ENCODE measurements at regions not wholly inside any gene's neighbourhood (a gene's known extent, or its start where the extent isn't known, plus 50 kb on each side); places are given as distances from the start of the nearest gene placed in this dataset.

DNA sequence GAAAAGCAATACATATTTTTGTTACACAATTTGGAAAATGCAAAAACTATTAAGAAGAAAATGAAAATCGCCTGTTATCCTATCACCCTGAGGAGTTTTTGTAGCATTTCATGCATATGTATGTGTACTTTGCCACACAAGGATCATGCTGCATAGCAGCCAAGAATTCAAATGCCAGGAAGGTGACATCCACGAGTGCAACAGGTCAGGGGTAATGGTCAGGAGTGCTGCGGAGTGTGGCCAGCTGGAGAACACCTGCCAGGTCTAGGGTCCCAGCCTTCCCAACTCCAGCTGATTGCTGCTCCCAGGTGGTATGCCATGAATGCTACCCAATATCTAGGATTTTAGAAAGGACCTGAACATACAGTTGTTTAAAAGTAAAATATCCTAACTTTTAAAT lies 617.1 kb downstream of the PRELID2 start:
- DNase-seq (ENCODE audit: low spot score): no peak
- Histone ChIP-seq H3K36me3 (ENCODE audit: insufficient read depth, low read length, poor library complexity, severe bottlenecking) (no peaks in the 10 kb centered on the region), H3K27ac (ENCODE audit: low read depth, low read length, poor library complexity, severe bottlenecking) (no peak overlapping the region), H3K4me3 (ENCODE audit: low read depth, low read length, poor library complexity, severe bottlenecking) (no peak overlapping the region), H3K4me1 (ENCODE audit: insufficient read depth, low read length, poor library complexity, severe bottlenecking) (no peaks in the 10 kb centered on the region), H3K27me3 (replicated peaks; ENCODE audit: insufficient read depth, low read depth, low read length, poor library complexity) (no peaks in the 10 kb centered on the region), H3K9me3 (ENCODE audit: low read depth, low read length, poor library complexity, severe bottlenecking) (no peaks in the 10 kb centered on the region)
- POLR2A ChIA-PET (ENCODE audit: low non-redundant PET): no interaction called here
- no TSS peak for BruUV-seq (replicated peaks)
- TF ChIP-seq EZH2 (IDR thresholded peaks at IDR 0.05; ENCODE audit: borderline replicate concordance, low read depth, low read length, poor library complexity, severe bottlenecking): no peak
- TF ChIP-seq, protein P1, sequence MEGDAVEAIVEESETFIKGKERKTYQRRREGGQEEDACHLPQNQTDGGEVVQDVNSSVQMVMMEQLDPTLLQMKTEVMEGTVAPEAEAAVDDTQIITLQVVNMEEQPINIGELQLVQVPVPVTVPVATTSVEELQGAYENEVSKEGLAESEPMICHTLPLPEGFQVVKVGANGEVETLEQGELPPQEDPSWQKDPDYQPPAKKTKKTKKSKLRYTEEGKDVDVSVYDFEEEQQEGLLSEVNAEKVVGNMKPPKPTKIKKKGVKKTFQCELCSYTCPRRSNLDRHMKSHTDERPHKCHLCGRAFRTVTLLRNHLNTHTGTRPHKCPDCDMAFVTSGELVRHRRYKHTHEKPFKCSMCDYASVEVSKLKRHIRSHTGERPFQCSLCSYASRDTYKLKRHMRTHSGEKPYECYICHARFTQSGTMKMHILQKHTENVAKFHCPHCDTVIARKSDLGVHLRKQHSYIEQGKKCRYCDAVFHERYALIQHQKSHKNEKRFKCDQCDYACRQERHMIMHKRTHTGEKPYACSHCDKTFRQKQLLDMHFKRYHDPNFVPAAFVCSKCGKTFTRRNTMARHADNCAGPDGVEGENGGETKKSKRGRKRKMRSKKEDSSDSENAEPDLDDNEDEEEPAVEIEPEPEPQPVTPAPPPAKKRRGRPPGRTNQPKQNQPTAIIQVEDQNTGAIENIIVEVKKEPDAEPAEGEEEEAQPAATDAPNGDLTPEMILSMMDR (conservative IDR thresholded peaks at IDR 0.05; ENCODE audit: low read depth, low read length): no peak
- intact Hi-C loops (cut with micrococcal nuclease; ENCODE audit: unreplicated experiment): no loop called here
- CTCF ChIA-PET: no interaction called here

DNA sequence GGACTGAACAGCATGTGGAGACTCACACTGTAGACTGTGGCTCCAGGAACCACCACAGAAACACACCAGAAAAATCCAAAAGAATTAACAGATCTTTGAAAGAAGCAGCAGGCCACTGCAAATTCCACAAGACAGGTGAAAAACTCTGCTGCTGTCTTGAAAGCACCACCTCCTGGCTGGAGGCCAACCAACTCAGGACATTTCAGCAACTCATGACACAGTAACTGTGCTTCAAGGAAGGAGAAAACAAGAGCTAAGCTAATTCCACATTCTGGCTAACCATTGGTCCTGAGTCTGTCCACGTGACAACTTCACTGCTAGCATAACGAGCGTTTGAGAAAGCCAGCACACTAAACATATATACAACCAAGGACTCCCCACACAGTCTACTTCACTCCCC lies 625.1 kb downstream of the PRELID2 start:
- peaks cover 10% of the 10 kb centered on the region for H3K4me1 ChIP-seq (ENCODE audit: insufficient read depth, low read length, poor library complexity, severe bottlenecking)
- ChIA-PET CTCF (no interaction called here), POLR2A (ENCODE audit: low non-redundant PET) (interaction anchor here (0.5 kb wide), 1 partner anchor 563 kb away, joined by 3 read pairs; no protein-coding TSS in a partner anchor)
- no peak for TF ChIP-seq EZH2 (IDR thresholded peaks at IDR 0.05; ENCODE audit: borderline replicate concordance, low read depth, low read length, poor library complexity, severe bottlenecking)
- TF ChIP-seq, protein P1 (conservative IDR thresholded peaks at IDR 0.05; ENCODE audit: low read depth, low read length): no peak
- intact Hi-C loops (cut with micrococcal nuclease; ENCODE audit: unreplicated experiment): no loop called here
- H3K27me3 ChIP-seq (replicated peaks; ENCODE audit: insufficient read depth, low read depth, low read length, poor library complexity): no peaks in the 10 kb centered on the region
- no peak for DNase-seq (ENCODE audit: low spot score)
- H3K4me3 ChIP-seq (ENCODE audit: low read depth, low read length, poor library complexity, severe bottlenecking): no peak overlapping the region
- no peak overlapping the region for H3K27ac ChIP-seq (ENCODE audit: low read depth, low read length, poor library complexity, severe bottlenecking)
- BruUV-seq (replicated peaks): no TSS peak
- H3K36me3 ChIP-seq (ENCODE audit: insufficient read depth, low read length, poor library complexity, severe bottlenecking): no peaks in the 10 kb centered on the region
- no peaks in the 10 kb centered on the region for H3K9me3 ChIP-seq (ENCODE audit: low read depth, low read length, poor library complexity, severe bottlenecking)

DNA sequence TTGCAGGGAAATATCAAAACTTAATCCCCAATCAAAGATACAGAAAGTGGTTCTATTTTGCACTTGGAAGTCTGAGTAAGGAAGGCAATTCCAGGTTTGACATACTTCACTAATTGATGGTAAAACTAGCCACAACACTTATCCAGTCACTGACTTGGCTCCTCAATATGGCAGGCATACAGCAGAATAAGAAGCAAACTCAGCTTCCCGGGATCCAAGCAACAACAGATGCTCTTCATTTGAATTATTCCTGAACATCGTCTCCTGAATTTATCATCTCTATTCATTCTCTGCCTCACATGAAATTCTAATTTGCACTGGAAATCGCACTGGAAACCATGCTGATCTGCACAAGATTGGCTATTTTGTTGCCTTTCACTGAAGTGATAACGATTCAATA lies 629.6 kb downstream of the PRELID2 start:
- H3K4me1 ChIP-seq (ENCODE audit: insufficient read depth, low read length, poor library complexity, severe bottlenecking): peaks cover 10% of the 10 kb centered on the region
- TF ChIP-seq, protein P1 (conservative IDR thresholded peaks at IDR 0.05; ENCODE audit: low read depth, low read length): no peak
- no peak for TF ChIP-seq EZH2 (IDR thresholded peaks at IDR 0.05; ENCODE audit: borderline replicate concordance, low read depth, low read length, poor library complexity, severe bottlenecking)
- H3K4me3 ChIP-seq (ENCODE audit: low read depth, low read length, poor library complexity, severe bottlenecking): no peak overlapping the region
- DNase-seq (ENCODE audit: low spot score): no peak
- no TSS peak for BruUV-seq (replicated peaks)
- no peaks in the 10 kb centered on the region for H3K36me3 ChIP-seq (ENCODE audit: insufficient read depth, low read length, poor library complexity, severe bottlenecking)
- no peaks in the 10 kb centered on the region for H3K27me3 ChIP-seq (replicated peaks; ENCODE audit: insufficient read depth, low read depth, low read length, poor library complexity)
- no peak overlapping the region for H3K27ac ChIP-seq (ENCODE audit: low read depth, low read length, poor library complexity, severe bottlenecking)
- CTCF ChIA-PET: no interaction called here
- POLR2A ChIA-PET (ENCODE audit: low non-redundant PET): no interaction called here
- intact Hi-C loops (cut with micrococcal nuclease; ENCODE audit: unreplicated experiment): no loop called here
- no peaks in the 10 kb centered on the region for H3K9me3 ChIP-seq (ENCODE audit: low read depth, low read length, poor library complexity, severe bottlenecking)

Measured in A673 (cell line).